NCI-H1694 treated with DMSO at 0.1 percent for 48 hours (cell line): ENCODE measurements at regions not wholly inside any gene's neighbourhood (a gene's known extent, or its start where the extent isn't known, plus 50 kb on each side); places are given as distances from the start of the nearest gene placed in this dataset.

Experiments
- DNase-seq: peaks from one replicate; lab custom pipeline; 2025; lab: John Stamatoyannopoulos, UW

DNA sequence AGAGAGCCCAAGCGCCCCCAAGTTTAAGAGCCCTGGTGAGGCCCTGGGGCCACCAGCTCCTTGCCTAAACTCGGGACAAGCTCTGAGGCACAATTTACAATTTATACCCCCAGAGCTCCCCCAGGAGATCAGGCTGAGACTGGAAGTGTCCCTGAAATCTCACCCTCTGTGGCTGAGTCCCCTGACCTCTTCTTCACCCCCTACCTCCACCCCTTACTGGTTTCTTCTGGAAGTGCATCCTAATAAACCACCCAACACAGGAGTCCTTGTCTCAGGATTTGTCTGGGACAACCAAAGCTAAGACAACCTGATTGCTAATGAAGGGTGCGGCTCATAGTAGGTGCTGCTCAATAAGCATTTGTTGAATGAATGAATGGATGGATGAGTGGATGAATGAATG is 206.4 kb downstream of the BCL11B start:
- DNase-seq: no peak

DNA sequence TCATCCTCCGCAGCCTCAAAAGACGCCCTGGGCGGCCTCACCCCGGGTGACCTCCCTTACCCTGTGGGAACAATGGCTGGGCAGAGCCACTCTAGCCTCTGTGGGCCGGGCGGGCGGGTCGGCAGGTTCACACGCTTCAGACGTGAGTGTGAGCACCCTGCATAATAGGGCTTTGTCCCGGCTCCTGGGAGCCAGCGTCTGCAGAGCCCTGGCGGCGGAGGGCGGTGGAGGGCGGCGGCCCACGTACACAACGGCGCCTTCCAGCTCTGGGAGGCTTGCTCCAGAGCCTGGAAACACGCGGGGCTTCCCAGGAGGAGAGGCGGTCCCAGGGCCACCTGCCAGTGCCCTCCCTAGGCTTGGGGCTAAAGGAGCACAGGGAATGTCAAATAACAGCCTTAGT is 205.6 kb downstream of the BCL11B start:
- DNase-seq: no peak

DNA sequence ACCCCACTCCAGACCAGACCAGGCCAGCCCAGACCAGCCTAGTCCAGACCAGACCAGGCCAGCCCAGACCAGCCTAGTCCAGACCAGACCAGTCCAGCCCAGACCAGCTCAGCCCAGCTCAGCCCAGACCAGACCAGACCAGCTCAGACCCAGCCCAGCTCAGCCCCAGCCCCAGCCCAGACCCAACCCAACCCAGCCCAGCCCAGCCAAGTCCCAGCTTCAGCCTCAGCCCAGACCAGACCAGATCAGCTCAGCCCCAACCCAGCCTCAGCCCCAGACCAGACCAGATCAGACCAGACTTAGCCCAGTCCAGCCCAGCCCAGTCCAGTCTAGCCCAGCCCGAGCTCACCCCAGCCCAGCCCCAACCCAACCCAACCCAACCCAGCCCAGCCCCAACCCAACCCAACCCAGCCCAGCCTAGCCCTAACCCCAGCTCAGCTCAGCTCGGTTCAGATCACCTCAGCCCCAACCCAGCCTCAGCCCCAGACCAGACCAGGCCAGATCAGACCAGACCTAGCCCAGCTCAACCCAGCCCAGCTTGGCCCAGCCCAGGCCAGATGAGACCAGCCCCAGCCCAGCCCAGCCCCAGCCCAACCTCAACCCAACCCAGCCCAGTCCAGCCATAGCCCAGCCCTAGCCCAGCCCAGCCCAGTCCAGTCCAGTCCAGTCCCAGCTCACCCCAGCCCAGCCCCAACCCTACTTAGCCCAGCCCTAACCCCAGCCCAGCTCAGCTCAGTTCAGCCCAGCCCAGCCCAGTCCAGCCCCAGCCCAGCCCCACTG is 204.7 kb downstream of the BCL11B start:
- DNase-seq: no peak

DNA sequence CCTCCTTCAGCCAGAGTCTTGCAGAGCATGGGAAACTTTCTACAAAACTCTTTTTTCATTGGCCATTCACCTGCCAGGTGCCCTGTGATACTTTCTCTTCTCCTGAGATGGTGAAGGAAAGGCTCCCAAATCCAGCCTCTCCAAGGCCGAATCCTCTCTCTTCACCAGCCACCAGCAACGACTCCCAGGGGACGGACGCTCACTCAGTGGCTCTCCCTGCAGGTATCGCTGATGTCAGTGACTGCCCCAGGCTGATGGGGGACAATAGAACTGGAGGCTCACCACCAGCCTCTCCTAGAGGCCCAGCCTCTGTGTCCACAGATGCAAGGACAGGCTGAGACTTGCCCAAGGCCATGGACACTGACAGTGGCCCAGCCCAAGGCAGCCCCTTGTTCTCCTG is 204.1 kb downstream of the BCL11B start:
- no peak for DNase-seq

DNA sequence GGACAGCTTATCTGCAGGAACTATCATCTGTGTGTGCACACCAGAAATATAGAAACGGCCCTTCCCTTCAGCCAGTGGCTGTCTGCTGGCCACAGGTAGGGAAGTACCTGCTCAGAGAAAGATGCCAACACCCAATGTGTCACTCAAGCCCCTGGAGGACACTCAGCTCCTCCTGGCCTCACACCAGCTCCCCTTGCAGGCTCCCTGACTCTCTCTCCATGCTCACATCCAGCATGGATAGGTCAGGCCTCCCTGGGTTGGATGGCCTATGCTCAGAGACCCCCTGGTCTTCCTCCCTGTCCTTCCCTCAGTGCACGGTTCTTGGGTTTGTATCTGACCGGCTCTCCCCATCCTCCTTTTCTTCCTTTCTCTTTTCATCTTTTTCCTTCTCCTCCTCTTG is 202.1 kb downstream of the BCL11B start:
- DNase-seq: no peak

DNA sequence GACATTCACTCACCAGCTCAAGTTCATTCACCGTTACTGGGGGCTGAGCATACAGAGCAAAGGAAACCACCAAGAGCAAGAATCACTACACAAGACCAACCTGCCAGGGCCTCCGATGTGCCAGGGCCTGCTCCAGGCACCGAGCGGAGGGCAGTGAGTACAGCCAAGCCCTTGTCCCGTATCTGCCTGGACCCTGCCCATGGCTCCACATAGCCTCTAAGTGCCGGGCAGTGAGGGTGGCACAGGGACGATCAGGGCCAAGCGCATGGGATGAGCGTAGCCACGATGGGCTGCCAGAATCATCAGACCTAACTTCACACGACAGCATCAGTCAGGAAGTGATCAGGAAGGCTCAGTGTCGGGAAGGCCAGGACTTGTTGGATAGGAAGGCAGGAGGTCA is 199.6 kb downstream of the BCL11B start:
- no peak for DNase-seq

DNA sequence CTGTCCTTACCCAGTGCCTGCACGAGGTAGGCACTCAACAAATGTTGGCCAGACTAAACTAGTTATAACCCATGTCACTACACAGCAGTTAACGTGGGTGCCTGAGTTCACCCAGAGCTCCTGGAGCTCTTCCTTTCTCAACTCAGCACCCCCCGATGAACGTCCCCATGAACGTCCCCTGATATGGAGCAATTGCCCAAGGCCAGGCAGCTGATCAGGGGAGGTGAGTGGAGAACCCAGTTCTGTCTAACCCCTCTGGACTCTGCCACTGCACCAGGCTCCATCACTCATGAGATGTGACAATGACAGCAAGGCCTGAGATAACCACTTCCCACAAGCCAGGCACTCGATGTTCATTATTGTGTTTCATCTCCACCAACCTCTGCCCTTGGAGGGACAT is 199.0 kb downstream of the BCL11B start:
- no peak for DNase-seq

DNA sequence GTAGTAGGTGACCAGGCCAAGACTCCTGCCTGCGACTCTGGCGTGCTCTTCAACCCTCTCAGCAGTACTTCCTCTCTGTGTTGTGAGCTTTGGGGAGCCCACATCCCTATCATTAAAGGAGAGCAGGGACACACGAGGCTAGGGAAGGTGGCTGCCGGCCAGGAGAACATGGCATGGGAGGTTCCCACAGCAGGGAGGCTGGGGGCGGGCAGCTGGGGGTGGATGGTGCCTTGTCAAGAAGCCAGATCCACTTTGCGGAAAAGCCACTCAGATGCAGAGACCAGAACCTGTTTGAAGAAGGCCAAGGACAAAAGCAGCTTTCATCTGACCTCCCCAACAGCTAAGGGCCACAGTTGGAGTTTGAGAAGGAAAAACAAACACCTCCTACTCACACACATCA is 198.6 kb downstream of the BCL11B start:
- no peak for DNase-seq

DNA sequence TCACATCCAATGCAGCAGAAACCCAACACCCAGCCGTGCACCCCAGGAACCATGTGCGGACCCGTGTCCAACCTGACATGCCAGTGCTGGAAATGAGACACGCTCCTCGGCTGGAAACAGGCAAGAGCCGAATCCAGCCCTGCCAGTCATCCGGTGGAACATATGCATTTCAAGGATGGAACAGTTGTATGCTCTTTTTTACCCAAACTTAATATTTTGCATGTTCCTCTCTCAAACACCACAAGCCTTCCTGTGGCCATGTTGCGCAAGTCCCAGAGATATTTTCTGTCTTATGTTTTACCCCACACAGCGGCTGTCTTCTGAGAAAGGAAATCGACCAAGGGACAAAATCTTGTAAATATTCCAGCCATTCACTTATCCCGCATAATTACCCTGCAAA is 196.9 kb downstream of the BCL11B start:
- no peak for DNase-seq

DNA sequence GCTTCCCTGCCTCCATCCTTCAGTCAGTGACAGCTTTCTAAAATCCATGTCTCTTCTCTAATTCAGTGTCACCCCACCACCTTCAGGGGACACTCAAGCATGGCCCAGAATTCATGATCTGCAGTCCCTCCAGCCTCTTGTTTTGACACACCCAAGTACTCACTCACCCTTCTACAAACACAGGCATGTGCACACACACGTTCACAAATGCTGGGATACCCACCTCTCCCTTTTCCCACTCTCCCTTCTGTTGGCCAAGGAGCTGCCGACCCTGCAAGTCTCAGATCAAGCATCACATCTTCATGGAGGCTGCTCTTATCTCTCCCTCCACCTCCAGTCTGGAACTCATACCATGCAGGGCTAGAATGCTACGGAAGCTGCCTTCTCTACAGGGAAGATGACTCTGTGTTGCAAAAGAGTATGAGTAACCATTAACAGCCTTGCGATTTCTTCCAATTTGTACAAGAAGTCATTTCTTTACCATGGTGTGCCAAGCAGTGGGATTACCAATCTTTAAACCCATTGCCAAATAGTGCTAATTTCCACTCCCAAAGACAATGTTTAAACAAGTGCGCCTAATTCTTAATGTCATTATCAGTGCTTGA is 196.1 kb downstream of the BCL11B start:
- no peak for DNase-seq

DNA sequence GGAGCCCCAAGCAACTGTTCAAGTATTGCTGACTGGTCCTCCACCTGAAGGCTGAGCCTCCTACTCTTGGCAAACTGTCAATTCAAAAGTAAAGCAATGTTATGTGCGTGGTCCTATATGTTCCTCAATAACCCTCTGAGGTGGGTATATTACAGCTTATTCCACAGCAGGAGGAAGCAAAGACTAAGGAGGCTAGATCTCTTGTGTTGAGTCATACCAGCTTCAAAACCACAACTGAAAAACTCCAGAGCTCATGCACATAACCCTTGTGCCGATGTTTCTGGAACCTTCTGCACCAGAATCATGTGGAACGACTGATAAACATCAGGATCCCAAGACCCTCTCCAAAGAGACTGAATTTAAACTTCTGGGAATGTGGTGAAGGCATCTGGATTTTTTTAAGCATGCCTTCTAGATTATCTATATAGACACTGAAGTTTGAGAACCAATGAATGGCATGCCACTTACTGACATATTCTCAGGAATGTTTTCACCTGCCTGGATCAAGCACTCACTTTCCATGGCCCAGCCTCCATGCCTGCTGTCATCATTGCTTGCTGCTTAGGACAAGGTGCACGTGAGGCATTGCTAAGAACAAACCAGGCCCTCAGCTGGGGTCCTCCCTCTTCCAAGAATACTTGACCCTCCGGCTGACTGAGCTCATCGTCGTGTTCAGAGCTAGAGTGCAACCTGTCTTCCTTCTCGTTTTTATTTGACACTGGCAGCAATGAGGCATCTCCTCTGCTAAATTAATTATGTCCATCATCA is 194.7 kb downstream of the BCL11B start:
- DNase-seq: no peak

DNA sequence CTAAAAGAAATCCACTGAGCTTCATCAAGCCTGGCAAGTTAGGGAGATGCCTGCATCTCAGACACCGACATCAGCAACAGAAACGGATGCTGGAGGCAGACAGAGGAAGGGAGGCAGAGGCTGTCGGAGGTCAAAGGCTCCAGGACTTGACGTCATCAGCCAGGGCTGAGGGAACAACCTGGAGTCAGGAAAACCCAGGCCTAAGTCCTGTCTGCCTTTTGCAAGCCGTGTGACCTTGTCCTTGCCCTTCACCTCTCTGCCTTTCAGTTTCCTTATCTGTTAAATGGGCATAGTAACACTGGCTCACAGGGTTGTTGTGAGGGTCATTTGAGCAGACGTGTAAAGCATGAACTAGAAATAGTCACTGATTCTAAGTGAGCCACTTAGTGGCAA is 194.2 kb downstream of the BCL11B start:
- no peak for DNase-seq

DNA sequence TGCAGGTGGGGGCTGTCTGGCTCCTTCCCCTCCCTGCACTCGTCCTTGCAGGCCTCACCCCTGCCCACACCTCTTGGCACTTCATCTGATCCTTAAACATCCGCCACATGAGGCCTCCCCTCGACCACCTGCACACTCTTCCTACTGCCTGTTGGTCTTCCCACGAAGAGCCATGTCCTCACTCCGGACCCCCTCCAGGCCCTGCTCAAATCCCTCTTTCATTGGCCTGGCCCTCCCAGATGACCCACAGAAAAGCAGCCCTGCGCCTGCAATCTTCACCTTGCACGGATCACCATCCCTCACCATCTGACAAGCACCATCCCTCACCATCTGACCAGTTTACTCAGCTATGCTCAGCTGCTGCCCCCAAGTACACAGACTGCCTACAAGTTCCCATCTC is 193.6 kb downstream of the BCL11B start:
- DNase-seq: no peak

DNA sequence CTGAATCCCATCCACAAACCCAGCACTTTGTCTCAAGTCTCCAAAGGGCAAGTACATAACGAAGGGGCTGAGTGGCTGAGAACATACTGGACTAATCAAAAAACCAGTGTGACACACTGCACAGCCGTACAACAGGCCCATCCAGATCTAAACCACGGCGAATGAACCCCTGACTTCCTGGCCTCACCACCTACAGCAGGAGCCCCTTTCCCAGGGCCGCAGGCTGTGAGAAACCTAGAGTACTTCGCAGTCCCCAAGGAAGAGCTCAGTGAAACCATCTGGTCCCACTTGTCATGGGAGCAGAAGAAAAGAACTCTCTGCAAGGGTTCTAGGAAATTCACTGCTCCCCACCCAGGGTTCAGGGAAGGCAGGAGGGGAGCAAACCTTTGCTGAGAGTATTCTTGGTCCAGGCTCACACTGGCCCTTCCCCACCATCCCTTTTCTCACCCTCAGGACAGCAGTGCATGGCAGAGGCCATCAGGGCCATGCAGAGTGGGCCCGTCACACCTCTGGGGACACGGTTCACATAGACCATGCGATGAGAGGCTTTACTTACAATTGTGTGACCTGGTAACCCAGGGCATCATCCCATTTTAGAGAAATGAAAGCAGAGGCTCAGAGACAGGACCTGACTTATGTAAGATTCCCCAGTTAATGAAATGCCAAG is 192.8 kb downstream of the BCL11B start:
- DNase-seq: no peak

DNA sequence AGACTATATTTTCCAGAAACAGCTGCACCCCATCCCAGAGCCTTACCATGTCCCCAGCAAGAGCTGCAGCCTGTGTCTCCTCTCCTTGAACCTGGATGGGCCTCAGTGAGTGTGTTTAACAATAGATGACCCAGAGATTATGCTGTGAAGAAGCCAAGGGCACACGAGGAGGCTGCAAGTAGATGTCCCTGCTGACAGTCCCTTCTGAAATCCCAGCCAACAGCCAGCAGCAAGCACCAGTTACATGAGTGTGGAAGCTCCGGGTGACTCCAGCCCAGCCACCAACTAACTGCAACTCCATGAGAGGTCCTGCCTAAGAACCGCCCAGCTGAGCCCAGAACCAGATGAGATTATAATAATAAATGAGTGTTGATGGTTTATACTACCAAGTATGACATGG is 191.7 kb downstream of the BCL11B start:
- DNase-seq: no peak

DNA sequence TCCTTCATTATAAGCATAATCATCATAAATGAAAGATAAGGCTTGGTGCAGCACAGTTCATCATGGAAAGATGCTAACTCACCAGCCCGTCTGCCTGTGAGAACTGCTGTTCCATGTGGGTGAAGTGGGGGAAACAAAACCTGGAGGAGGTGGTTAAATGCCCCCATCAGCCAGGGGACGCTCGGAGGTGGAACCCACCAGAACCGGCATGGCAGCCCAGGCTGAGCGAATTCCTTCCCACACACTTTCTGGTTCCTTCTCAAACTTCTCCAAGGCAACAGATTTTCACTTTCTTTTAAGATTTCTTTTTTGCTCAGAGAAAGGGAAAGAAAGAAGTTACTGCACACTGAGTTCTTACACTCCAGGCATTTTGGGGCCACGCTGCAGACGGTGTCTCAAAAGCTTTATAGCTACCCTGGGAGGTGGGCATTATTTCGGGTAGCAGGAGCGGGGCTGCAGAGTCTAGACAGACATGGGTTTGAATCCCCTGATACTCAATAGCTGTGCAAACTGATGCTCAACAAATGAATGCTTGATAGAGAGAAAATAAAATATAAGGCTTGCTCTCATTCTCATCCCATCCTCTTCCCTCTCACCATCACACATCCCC is 190.7 kb downstream of the BCL11B start:
- no peak for DNase-seq

DNA sequence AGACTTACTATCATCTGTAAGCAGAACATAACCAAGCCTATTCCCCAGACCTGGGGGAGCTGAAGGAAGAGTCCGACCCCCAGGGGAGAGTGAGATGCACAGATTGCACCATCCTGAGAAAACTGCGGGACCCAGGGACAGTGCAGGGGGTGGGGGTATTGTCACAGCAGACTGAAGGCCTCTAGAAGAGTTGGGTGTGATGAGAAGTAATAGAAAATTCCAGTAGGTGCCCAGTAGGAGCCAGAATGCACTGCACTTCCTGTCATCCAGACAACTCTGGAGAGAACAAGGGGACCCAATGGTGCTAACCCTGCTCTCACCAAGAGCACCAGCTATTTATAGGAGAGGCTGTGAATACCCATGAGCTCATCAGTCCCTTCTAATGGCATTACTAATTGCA is 190.1 kb downstream of the BCL11B start:
- DNase-seq: no peak

DNA sequence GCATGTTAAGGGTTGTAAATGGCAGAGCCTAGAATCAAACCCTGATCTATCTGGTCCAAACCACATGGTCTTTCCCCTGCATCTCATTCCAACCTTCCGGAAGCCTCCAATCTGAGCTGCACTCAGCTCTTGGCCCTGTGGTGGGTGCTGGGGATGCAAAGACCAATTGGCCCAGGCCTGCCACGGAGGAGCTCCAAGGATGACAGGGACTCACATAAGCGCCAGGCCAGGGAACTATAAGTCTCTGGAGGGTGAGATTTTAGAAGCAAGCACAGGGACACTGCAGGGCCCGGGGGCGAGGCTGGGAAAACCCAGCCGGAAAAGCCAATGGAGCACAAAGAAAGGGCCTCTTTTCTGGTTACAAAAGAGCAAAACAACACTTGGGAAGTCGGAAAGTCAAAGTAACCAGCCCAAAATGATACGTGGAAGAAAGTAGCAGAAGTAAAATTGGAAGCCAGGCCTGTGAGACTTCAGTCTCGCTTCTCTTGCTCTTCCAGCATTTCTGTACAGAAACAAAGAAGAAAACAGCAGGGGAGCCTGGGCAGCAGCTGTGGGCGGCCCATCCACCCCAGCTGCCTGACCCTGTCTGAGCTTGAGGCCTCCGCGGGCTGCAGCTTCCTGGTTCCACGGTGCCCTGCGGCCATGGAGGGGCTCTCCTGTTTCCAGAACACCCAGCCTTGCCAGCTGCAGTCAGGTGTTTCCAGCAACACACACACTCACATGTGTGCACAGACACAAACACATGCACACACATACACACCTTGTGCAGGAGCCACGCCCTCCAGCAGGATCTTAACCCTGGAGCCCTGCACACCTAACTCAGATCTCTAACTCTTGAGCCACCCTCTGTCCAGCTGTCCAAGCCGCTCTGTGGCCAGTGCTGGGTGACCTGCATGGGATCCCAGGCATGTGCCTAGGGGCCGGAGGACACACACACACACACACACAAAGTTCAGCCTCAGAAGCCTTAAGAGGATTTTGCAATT is 178.2 kb downstream of the BCL11B start:
- no peak for DNase-seq

DNA sequence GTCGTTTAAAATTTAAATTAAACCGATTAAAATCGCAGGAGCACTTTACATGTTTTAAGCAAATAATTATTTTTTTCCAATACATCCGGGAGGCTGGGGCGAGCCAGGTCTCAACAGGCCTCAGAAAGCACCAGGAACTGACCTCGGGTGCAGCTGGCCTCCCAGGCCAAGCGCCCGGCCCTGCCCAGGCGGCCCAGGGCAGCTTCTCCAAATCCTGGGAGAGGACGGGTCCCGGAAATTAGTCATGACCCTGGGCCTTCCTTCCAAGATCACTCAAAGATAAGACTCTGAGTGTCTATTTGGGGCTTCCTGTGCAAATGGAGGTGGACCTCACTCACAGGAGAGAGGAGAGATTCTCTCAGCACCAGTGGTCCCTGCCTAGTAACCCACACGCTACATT is 177.1 kb downstream of the BCL11B start:
- DNase-seq: no peak

DNA sequence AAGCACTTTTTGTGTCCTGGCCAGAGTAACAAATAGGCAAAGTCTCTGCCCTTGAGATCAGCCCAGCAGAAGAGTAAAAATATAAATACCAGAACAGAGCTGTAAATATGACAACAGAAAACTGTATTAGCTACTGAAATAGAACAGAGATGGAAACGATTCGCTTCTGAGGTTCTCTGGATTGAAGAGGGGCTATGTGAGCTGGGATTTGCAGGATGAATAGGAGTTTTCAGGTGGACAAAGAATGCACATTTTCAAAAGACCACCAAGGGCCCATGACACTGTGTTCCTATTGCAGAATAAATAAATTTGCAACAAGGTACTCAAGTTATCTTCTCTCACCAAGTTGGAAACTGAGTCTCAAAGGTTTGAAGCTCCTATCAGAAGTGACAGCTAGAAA is 176.6 kb downstream of the BCL11B start:
- DNase-seq: no peak

DNA sequence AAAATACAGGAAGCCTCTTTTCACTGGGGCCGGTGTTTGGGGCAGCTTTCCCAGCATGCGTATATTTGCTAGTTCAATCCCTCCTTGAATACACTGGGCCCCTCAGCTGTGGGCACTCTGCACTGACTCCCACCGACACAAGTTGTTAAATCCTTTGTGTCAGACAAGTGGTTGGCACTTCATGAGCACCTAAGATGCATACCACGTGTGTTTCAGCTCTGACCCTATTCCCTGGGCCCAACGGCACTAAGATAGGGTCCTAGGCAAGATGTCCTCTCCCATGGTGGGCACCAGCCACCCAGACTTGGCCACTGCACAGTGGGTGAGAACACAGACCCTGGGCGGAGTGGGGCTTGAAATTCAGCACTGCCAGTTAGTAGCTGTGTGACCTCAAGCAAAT is 173.8 kb downstream of the BCL11B start:
- DNase-seq: no peak
